BLaER1 treated with 17β-estradiol and CSF1 and Interleukin-3, amounts not matched to agents 10 nM and 100 nM (cell line): ENCODE measurements at regions not wholly inside any gene's neighbourhood (a gene's known extent, or its start where the extent isn't known, plus 50 kb on each side); places are given as distances from the start of the nearest gene placed in this dataset.

ENCODE experiments used
- H3K27ac ChIP-seq, 11 experiments: shearing (Covaris generic); formaldehyde crosslinking; 2 replicates each; pipeline ENCODE4 v1.8.1; 2022
- H3K27me3 ChIP-seq, 11 experiments: shearing (Covaris generic); formaldehyde crosslinking; 2 replicates each; pipeline ENCODE4 v1.8.1; 2022
- H3K36me3 ChIP-seq, 11 experiments: shearing (Covaris generic); formaldehyde crosslinking; 2 replicates each; pipeline ENCODE4 v1.8.1; 2022
- H3K4me1 ChIP-seq, 10 experiments: shearing (Covaris generic); formaldehyde crosslinking; 2 replicates each; pipeline ENCODE4 v1.8.1; 2022
- H3K4me2 ChIP-seq, 11 experiments: shearing (Covaris generic); formaldehyde crosslinking; 2 replicates each; pipeline ENCODE4 v1.8.1; 2022
- H3K4me3 ChIP-seq, 10 experiments: shearing (Covaris generic); formaldehyde crosslinking; 2 replicates each; pipeline ENCODE4 v1.8.1; 2022
- H3K9ac ChIP-seq, 11 experiments: shearing (Covaris generic); formaldehyde crosslinking; 2 replicates each; pipeline ENCODE4 v1.8.1; 2022
- H3K9me3 ChIP-seq, 11 experiments: shearing (Covaris generic); formaldehyde crosslinking; replicated peaks in 1 of 11; 2 replicates each; pipeline ENCODE4 v1.8.1; 2022
- H4K20me1 ChIP-seq, 11 experiments: shearing (Covaris generic); formaldehyde crosslinking; 2 replicates each; pipeline ENCODE4 v1.8.1; 2022
- Cebpa-rat ChIP-seq, 11 experiments: shearing (Covaris generic); IDR thresholded peaks; 2 replicates each; pipeline ENCODE4 v1.8.1; 2022

DNA sequence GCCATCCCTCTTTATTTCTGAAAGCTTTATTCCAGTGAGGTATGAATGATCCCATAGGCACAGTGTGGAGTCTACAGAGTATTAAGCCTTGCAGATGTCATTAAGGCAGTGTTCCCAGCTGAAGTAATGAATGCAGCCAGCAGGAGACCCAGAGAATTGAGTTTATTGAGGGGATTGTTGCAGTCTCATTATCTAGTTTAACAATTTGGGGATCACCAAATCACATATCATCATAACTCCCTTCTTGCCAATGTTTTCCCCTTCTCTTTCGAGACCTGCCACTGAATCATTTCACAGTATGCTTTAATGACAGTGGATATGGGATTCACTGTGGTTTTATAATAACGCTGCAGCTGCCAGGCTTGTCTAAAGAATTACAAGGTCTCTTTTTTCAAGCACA is 249.3 kb upstream of the FSHR start:
- Histone ChIP-seq H3K4me2 (no peak overlapping the region), H3K4me1 (no peaks in the 10 kb centered on the region)
- no peak for TF ChIP-seq Cebpa-rat (IDR thresholded peaks at IDR 0.05)

GRCh38 chr2:49379406-49379805 is 225.1 kb upstream of the FSHR start:
- TF ChIP-seq Cebpa-rat (IDR thresholded peaks at IDR 0.05), result no peak
- no peaks in the 10 kb centered on the region for H3K27me3 ChIP-seq

More for the DNA sequence above, 249.3 kb upstream of the FSHR start:
- H4K20me1 ChIP-seq, result no peaks in the 10 kb centered on the region
- no peak overlapping the region for H3K27ac ChIP-seq
- H3K9ac ChIP-seq, result no peak overlapping the region
- H3K9me3 ChIP-seq, result no peaks in the 10 kb centered on the region
- H3K36me3 ChIP-seq, result no peaks in the 10 kb centered on the region
- H3K4me3 ChIP-seq, result no peak overlapping the region
- H3K27me3 ChIP-seq, result no peaks in the 10 kb centered on the region

DNA sequence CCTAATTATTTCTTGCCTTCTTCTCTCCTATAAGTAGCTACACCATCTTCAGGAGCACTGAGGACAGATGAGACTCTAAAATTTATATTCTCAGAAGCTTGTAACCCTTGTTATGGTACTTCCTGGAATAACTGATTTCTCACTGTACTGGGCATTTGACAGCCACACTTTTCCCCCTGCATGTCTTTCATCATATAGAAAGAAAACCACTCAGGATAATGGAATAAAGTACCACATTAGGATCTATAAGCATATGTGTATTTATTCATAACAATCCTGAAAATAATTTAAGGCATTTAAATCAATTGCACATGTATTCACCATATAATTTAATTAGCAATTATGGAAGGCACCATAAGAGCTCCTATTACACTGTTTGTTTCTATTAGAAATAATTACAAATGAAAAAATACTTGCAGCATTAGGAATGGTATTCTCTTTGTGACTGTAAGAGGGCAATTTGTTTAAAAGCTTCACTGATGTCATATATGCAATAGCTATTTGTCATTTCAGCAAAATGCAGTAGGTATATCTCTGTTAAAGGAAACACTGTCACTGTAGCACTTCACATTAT is 216.9 kb upstream of the FSHR start:
- Histone ChIP-seq H3K27ac (no peak overlapping the region), H4K20me1 (no peaks in the 10 kb centered on the region), H3K4me3 (no peak overlapping the region), H3K27me3 (no peaks in the 10 kb centered on the region), H3K9ac (no peak overlapping the region), H3K4me1 (no peaks in the 10 kb centered on the region), H3K9me3 (peaks cover 0 to 3% (median 0%) of the 10 kb centered on the region in 11 experiments; a peak in 1 of 22 replicates), H3K36me3 (no peaks in the 10 kb centered on the region), H3K4me2 (no peak overlapping the region)
- no peak for TF ChIP-seq Cebpa-rat (IDR thresholded peaks at IDR 0.05)

More at GRCh38 chr2:49379406-49379805, 225.1 kb upstream of the FSHR start:
- no peaks in the 10 kb centered on the region for H3K4me1 ChIP-seq
- peaks cover 0 to 5% (median 0%) of the 10 kb centered on the region in 11 experiments; a peak in 1 of 22 replicates for H3K9me3 ChIP-seq
- no peak overlapping the region for H3K4me2 ChIP-seq
- H3K9ac ChIP-seq, result no peak overlapping the region
- no peaks in the 10 kb centered on the region for H3K36me3 ChIP-seq
- no peak overlapping the region for H3K27ac ChIP-seq
- H3K4me3 ChIP-seq, result no peak overlapping the region
- H4K20me1 ChIP-seq, result no peaks in the 10 kb centered on the region

GRCh38 chr2:49369650-49370049 is 215.3 kb upstream of the FSHR start:
- TF ChIP-seq Cebpa-rat (IDR thresholded peaks at IDR 0.05), result no peak
- Histone ChIP-seq H3K4me3 (no peak overlapping the region), H3K4me1 (no peaks in the 10 kb centered on the region), H3K9me3 (no peaks in the 10 kb centered on the region), H3K9ac (no peak overlapping the region), H4K20me1 (no peaks in the 10 kb centered on the region), H3K27me3 (no peaks in the 10 kb centered on the region), H3K36me3 (no peaks in the 10 kb centered on the region), H3K27ac (no peak overlapping the region), H3K4me2 (no peak overlapping the region)

DNA sequence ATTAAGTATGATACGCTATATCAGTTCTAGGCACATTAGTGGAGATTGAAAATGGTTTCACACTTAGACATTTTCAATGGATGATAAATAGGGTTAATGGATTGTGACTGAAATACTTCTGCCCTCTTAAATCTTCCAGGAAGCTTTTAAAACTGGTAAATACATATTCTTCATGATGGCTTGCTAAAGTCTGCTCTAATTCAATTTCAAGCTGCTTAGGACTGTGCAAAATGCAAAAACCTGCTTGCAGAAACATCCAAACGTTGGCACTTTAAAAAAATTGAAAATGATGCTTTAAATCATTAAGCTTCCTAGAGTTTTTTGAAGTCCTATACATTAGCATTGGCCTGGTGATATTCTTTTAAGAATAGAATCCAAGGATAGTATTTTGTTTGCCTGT is 214.8 kb upstream of the FSHR start:
- Histone ChIP-seq H3K27me3 (no peaks in the 10 kb centered on the region), H3K4me1 (no peaks in the 10 kb centered on the region), H4K20me1 (no peaks in the 10 kb centered on the region), H3K27ac (no peak overlapping the region), H3K36me3 (no peaks in the 10 kb centered on the region), H3K9ac (no peak overlapping the region), H3K4me3 (no peak overlapping the region), H3K9me3 (no peaks in the 10 kb centered on the region), H3K4me2 (no peak overlapping the region)
- no peak for TF ChIP-seq Cebpa-rat (IDR thresholded peaks at IDR 0.05)

GRCh38 chr2:49367003-49367402 is 212.7 kb upstream of the FSHR start:
- Histone ChIP-seq H3K36me3 (no peaks in the 10 kb centered on the region), H4K20me1 (no peaks in the 10 kb centered on the region), H3K27me3 (no peaks in the 10 kb centered on the region), H3K27ac (no peak overlapping the region), H3K4me3 (no peak overlapping the region), H3K9me3 (no peaks in the 10 kb centered on the region), H3K4me1 (no peaks in the 10 kb centered on the region), H3K9ac (no peak overlapping the region), H3K4me2 (no peak overlapping the region)
- no peak for TF ChIP-seq Cebpa-rat (IDR thresholded peaks at IDR 0.05)

- Histone ChIP-seq H3K36me3 (no peaks in the 10 kb centered on the region), H3K27me3 (no peaks in the 10 kb centered on the region), H3K9ac (no peak overlapping the region), H4K20me1 (no peaks in the 10 kb centered on the region), H3K4me3 (no peak overlapping the region), H3K27ac (no peak overlapping the region), H3K9me3 (no peaks in the 10 kb centered on the region), H3K4me2 (no peak overlapping the region), H3K4me1 (no peaks in the 10 kb centered on the region)
- no peak for TF ChIP-seq Cebpa-rat (IDR thresholded peaks at IDR 0.05)
Measured at GRCh38 chr2:49360407-49360767, 206.1 kb upstream of the FSHR start.

DNA sequence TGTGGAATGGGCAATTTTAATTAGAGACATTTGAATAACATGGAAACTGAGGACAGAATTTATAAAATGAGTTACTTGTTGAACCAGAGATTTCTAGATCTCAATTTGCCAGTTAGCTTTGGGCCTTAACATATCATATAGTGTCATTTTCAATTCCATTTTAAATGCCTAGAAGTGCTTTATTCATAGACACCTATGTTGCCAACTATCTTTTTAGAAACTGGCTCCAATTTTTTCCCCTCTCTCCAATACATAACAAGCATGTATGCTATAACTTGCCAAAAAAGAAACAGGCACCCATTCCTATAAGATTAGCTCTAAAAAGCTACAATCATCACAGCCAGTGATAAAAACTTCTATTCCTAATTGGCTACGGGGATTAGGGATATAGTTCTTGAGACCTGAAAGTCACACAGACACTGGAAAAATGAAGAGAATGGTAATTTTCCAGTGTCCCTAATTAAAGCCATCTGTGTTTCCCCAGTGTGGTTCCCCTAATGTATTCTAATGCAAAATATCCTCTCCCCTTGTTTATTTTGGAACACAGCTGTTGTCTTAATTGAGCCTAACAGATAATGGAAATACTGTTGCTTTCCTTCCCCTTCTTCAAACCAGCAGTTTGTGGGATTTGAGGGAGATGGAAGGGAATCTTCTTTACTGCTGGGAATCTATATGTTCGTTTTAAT is 205.5 kb upstream of the FSHR start:
- no peak overlapping the region for H3K4me2 ChIP-seq
- H3K27me3 ChIP-seq, result no peaks in the 10 kb centered on the region
- H3K4me1 ChIP-seq, result no peaks in the 10 kb centered on the region
- H3K4me3 ChIP-seq, result no peak overlapping the region
- no peaks in the 10 kb centered on the region for H3K36me3 ChIP-seq
- H4K20me1 ChIP-seq, result no peaks in the 10 kb centered on the region
- H3K27ac ChIP-seq, result no peak overlapping the region
- no peak for TF ChIP-seq Cebpa-rat (IDR thresholded peaks at IDR 0.05)
- no peak overlapping the region for H3K9ac ChIP-seq
- H3K9me3 ChIP-seq, result no peaks in the 10 kb centered on the region

- Histone ChIP-seq H3K9ac (no peak overlapping the region), H3K4me1 (peaks cover 0 to 11% (median 0%) of the 10 kb centered on the region in 10 experiments; a peak in 3 of 20 replicates), H3K27ac (no peak overlapping the region), H3K27me3 (no peaks in the 10 kb centered on the region), H3K36me3 (no peaks in the 10 kb centered on the region), H3K9me3 (no peaks in the 10 kb centered on the region), H3K4me3 (no peak overlapping the region), H4K20me1 (no peaks in the 10 kb centered on the region), H3K4me2 (no peak overlapping the region)
- no peak for TF ChIP-seq Cebpa-rat (IDR thresholded peaks at IDR 0.05)
Measured at GRCh38 chr2:49355611-49356010, 201.3 kb upstream of the FSHR start.

DNA sequence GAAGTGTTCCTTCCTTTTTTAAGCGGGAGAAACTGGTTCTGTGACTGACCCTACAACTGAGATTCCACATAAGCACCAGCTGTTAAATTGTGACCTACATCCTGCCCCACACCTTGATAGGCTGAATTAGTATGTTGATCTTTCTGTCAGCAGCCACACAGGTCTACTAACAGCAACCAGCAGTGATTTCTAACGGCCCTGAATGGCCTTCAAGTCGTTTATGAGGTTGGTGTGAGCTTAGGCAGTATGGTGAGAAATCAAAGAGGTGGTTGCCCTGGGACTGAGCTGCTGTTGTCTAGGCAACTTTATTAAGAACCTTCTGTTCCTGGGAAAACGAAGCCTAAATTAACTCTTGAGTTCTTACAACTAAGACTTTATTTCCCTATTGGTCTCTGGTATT is 197.2 kb upstream of the FSHR start:
- no peak overlapping the region for H3K9ac ChIP-seq
- no peak for TF ChIP-seq Cebpa-rat (IDR thresholded peaks at IDR 0.05)
- H3K4me1 ChIP-seq, result peaks cover 0 to 11% (median 0%) of the 10 kb centered on the region in 10 experiments; a peak in 3 of 20 replicates
- no peaks in the 10 kb centered on the region for H3K9me3 ChIP-seq
- H3K4me2 ChIP-seq, result no peak overlapping the region
- no peaks in the 10 kb centered on the region for H3K27me3 ChIP-seq
- H3K36me3 ChIP-seq, result no peaks in the 10 kb centered on the region
- no peak overlapping the region for H3K27ac ChIP-seq
- no peak overlapping the region for H3K4me3 ChIP-seq
- H4K20me1 ChIP-seq, result no peaks in the 10 kb centered on the region
